Activated CD8-positive, alpha-beta T cell treated with anti-CD3 and anti-CD28 coated beads, Interleukin-2, amount 10 ng/mL, durations not matched to agents 7 days and 5 days (primary cell): ENCODE measurements at regions not wholly inside any gene's neighbourhood (a gene's known extent, or its start where the extent isn't known, plus 50 kb on each side); places are given as distances from the start of the nearest gene placed in this dataset.
"Not testable (repeated sequence)": the region's sequence is repeated elsewhere in the genome, so short reads cannot be mapped to it uniquely, and the experiment has no call there.

ENCODE experiments used
- ATAC-seq: fragments of 150-1000 bp; cut with Tn5 transposase; one replicate; pipeline ENCODE4 v1.10.0; 2021; ENCODE audit warnings: moderate library complexity
- CTCF ChIA-PET: fragments of 350-600 bp; sonication (Branson Sonifier 250); formaldehyde crosslinking; loops from one replicate; lab custom pipeline; 2021; ENCODE audit warnings: antibody characterized with exemption; lab: Charles Lee
- POLR2A ChIA-PET: fragments of 350-600 bp; sonication (Branson Sonifier 250); formaldehyde crosslinking; loops from one replicate; lab custom pipeline; 2021; ENCODE audit warnings: antibody characterized with exemption; lab: Charles Lee
- DNase-seq: peaks from one replicate; pipeline ENCODE4 v3.0.0-alpha.2; 2020
- H3K27ac Mint-ChIP-seq: one replicate; pipeline ENCODE4 v1.8.0; 2021; ENCODE audit warnings: mild to moderate bottlenecking, mixed read lengths
- H3K27me3 Mint-ChIP-seq: one replicate; pipeline ENCODE4 v1.8.0; 2021; ENCODE audit warnings: low read depth, mixed read lengths
- H3K36me3 Mint-ChIP-seq: one replicate; pipeline ENCODE4 v1.8.0; 2021; ENCODE audit warnings: low read depth, mixed read lengths
- H3K4me1 Mint-ChIP-seq: one replicate; pipeline ENCODE4 v1.8.0; 2021; ENCODE audit warnings: low read depth, mixed read lengths
- H3K4me3 Mint-ChIP-seq: one replicate; pipeline ENCODE4 v1.8.0; 2021; ENCODE audit warnings: mild to moderate bottlenecking, mixed read lengths
- H3K9me3 Mint-ChIP-seq: one replicate; pipeline ENCODE4 v1.8.0; 2022; ENCODE audit warnings: mixed read lengths; ENCODE audit not compliant: insufficient read depth

DNA sequence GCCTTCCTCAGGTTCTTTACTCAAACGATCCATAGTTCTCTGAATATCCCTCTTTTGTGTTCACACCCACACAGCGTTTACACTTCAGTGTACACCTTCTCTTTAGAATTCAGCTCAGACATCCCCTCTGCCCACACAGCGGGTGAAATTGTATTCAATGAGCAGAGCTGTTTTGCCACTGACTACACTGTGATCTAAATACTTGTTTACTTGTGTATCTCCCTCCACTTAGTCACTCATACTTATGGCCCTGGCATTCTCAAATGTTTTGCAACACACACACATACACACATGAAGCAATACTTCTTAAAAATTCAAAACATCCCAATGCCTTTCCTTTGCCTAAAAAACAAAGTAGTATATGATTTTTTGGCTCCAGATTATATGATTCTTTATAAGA lies 297.1 kb downstream of the TMX3 start:
- ChIA-PET POLR2A (no interaction called here), CTCF (no interaction called here)
- ATAC-seq = no peak

DNA sequence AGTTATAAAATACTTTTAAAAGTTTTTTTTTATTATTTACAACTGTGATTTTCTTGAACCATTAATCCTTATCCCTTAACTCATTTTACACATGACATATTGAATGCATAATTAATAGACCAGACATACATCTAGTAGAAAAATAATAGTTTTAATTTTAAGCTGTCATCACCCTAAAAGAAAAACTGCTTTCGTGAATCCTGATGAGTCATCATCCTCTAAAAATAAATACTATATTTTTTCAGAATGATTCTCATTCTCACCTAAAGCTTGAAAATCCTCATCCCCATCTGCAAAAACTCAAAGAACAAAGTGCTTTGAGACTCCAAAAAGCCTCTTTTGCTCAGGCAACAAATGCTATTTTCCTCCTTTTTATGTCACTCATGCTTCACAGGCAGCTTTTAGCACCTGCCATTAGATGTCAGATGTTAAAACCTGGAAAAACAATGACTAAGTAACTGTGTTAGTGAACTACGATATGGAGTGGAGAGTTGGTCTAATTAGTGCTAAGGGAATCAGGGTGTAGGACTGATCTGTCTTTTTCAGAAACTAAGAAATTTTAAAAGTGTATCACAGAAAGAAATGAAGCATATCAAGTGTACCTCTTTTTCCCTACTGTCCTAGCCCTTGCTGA lies 297.6 kb downstream of the TMX3 start:
- Mint-ChIP-seq H3K36me3 (no peaks in the 10 kb centered on the region), H3K4me3 (no peak overlapping the region), H3K4me1 (no peaks in the 10 kb centered on the region), H3K27ac (no peak overlapping the region), H3K9me3 (no peaks in the 10 kb centered on the region), H3K27me3 (peaks cover 2% of the 10 kb centered on the region)
- no peak for ATAC-seq
- POLR2A ChIA-PET = no interaction called here
- CTCF ChIA-PET = no interaction called here
- DNase-seq = no peak

More for the DNA sequence above, 297.1 kb downstream of the TMX3 start:
- no peak for DNase-seq
- Mint-ChIP-seq H3K27ac (no peak overlapping the region), H3K27me3 (peaks cover 2% of the 10 kb centered on the region), H3K4me1 (no peaks in the 10 kb centered on the region), H3K4me3 (no peak overlapping the region), H3K9me3 (no peaks in the 10 kb centered on the region), H3K36me3 (no peaks in the 10 kb centered on the region)

DNA sequence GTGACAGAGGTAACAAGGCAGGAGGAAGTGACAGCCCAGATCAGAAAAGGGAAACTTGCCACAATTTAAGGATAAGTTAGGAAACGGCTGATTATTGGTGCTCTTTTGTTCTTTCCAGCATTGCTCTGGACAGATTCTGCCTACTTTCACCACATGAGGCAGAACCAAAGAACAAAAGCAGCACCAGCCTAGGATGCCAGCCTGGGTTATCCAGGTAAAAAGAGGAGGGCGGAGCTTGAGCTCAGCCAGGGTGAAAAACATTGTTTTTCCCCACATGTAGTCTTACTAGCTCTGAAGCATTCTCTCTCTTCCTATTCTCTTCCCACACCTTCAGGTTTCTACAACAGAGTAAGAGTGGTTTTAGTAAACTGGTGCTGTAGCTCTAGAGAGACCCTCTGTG lies 300.5 kb downstream of the TMX3 start:
- no peaks in the 10 kb centered on the region for H3K36me3 Mint-ChIP-seq
- POLR2A ChIA-PET = no interaction called here
- H3K4me3 Mint-ChIP-seq = no peak overlapping the region
- ATAC-seq (no peak), DNase-seq (no peak)
- no peaks in the 10 kb centered on the region for H3K27me3 Mint-ChIP-seq
- no peak overlapping the region for H3K27ac Mint-ChIP-seq
- no peaks in the 10 kb centered on the region for H3K4me1 Mint-ChIP-seq
- CTCF ChIA-PET = no interaction called here
- no peaks in the 10 kb centered on the region for H3K9me3 Mint-ChIP-seq

DNA sequence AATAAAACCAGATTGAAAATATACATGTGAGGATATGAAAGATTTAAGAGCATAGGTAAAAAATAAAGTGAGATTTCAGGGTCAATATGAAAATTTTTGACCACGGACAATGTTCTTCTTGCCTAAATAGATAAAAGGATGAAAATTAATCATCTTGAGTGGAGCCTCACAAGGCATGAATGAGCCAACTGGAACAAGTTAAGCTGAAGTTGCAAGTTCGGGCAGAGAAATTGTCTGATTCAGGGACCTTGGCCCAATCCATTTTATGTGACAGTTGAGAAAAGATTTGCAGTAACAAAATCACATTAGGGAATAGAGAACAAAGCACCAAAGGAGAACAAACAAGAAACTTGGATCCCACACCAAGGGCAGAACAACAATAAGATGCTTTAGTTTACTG lies 305.3 kb downstream of the TMX3 start:
- H3K36me3 Mint-ChIP-seq = no peaks in the 10 kb centered on the region
- no peaks in the 10 kb centered on the region for H3K27me3 Mint-ChIP-seq
- POLR2A ChIA-PET = no interaction called here
- no peak for ATAC-seq
- H3K4me3 Mint-ChIP-seq = no peak overlapping the region
- no peaks in the 10 kb centered on the region for H3K4me1 Mint-ChIP-seq
- no peak overlapping the region for H3K27ac Mint-ChIP-seq
- no peak for DNase-seq
- H3K9me3 Mint-ChIP-seq = no peaks in the 10 kb centered on the region
- CTCF ChIA-PET = no interaction called here

DNA sequence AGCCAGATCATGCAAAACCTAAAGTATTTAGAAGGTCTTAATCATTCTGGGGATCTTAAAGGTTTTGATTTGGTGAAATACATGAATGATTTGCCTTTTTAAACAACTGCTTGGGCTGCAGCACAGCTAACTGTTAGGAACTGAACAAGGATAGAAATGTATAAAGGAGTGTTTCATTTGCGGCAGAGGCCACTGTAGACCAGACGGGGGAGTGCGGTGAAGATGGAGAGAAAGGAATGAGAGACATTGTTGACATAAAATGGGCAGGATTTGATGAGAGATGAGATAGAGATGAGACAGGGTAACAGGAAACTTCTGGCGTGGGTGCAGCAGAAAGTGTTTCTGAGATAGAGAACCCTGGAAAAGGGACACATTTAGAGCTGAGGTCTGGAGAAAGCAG lies 308.1 kb downstream of the TMX3 start:
- Mint-ChIP-seq H3K4me1 (no peaks in the 10 kb centered on the region), H3K36me3 (no peaks in the 10 kb centered on the region), H3K9me3 (no peaks in the 10 kb centered on the region), H3K27ac (no peak overlapping the region), H3K4me3 (no peak overlapping the region), H3K27me3 (no peaks in the 10 kb centered on the region)
- no peak for DNase-seq
- ChIA-PET CTCF (no interaction called here), POLR2A (no interaction called here)
- ATAC-seq = no peak

DNA sequence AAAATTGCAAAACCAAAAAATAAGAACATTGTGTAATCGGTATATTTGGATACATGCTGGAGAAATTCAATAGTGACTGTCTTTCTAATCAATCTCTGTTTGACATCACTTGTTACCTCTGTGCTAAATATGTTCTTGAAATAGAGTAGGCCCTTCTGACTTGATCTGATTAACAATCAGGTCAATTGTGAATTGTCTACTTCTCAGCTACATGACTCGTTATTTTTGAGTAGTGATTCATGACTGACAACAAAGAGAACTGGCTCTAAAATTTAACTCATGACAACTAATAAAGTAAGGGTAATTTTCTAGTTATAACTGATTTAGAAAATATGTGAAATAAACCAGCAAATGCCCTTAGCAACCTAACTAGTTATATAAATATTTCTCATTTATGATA lies 312.1 kb downstream of the TMX3 start:
- no peak for DNase-seq
- no peak for ATAC-seq
- H3K27ac Mint-ChIP-seq = no peak overlapping the region
- H3K9me3 Mint-ChIP-seq = no peaks in the 10 kb centered on the region
- CTCF ChIA-PET = no interaction called here
- POLR2A ChIA-PET = no interaction called here
- H3K27me3 Mint-ChIP-seq = no peaks in the 10 kb centered on the region
- no peaks in the 10 kb centered on the region for H3K4me1 Mint-ChIP-seq
- H3K4me3 Mint-ChIP-seq = no peak overlapping the region
- H3K36me3 Mint-ChIP-seq = no peaks in the 10 kb centered on the region

DNA sequence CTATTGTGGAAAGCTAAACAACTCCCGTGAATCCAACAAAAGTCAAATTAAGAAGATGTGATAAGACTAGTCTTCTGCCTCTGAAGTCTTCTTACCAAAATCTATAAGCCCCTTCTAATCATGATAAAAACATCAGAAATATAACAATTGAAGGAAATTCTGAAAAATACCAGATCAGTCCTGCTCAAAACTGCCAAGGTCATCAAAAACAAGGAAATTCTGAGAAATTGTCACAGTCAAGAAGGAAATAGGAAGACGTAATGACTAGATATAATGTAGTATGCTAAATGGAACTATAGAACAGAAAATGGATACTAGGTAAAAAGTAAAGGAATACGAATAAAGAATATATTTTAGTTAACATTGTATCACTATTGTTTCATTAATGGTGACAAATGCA lies 314.0 kb downstream of the TMX3 start:
- Mint-ChIP-seq H3K27me3 (no peaks in the 10 kb centered on the region), H3K36me3 (no peaks in the 10 kb centered on the region), H3K4me1 (no peaks in the 10 kb centered on the region), H3K4me3 (no peak overlapping the region), H3K27ac (no peak overlapping the region), H3K9me3 (no peaks in the 10 kb centered on the region)
- ATAC-seq (no peak), DNase-seq (no peak)
- ChIA-PET POLR2A (no interaction called here), CTCF (no interaction called here)

DNA sequence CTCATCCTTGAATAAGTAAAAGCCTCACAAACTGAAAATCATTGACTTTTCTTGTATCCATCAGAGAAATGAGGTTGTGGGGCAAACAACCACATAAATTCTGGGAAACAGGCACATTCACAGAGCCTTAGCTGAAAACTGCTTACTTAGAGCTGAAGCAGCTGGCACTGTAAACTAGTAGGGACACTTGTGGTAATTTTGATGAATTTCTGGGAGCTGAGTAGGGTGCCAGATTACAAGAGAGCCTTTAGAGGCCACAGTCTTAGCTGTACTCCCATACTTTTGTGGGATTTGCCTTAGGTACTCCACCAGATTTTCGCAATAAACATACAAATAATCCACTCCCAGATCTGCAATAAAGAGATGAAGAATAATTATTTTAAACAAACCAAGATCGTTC lies 315.2 kb downstream of the TMX3 start:
- POLR2A ChIA-PET = no interaction called here
- ATAC-seq (no peak), DNase-seq (no peak)
- no peak overlapping the region for H3K4me3 Mint-ChIP-seq
- CTCF ChIA-PET = no interaction called here
- H3K27me3 Mint-ChIP-seq = no peaks in the 10 kb centered on the region
- no peaks in the 10 kb centered on the region for H3K36me3 Mint-ChIP-seq
- H3K4me1 Mint-ChIP-seq = no peaks in the 10 kb centered on the region
- H3K27ac Mint-ChIP-seq = no peak overlapping the region
- no peaks in the 10 kb centered on the region for H3K9me3 Mint-ChIP-seq

DNA sequence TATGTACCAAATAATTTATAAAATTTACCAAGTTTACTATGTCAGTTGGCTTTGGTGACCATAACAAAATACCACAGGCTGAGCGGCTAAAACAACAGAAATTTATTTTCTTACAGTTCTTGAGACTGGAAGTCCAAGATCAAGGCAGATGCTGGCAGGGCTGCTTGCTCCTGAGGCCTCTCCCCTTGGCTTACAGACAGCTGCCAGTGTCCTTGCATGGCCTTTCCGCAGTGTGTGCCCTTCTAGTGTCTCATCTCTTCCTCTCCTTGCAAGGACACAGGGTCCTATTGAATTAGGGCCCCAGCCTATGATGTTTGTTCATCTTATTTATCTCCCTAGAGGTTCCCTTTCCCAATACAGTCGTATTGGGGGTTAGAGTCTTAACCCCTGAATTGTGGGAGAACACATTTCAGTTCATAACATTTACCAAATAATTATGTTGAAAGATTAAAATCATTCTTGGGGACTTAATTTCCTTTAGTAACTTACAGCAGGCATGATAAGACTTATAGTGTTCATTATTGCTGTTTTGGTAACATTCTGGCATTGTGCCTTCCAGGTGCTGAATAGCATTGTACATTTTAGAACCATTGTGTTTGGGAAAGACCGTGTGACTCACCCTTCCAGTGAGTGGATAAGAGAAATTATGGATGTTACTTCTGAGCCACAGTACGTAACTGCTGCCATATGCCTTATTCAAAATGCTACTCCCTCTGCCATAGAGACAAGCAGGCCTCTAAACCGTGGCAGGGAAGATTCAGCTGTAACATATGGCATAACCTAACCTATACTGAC lies 317.5 kb downstream of the TMX3 start:
- no peaks in the 10 kb centered on the region for H3K36me3 Mint-ChIP-seq
- H3K4me1 Mint-ChIP-seq = no peaks in the 10 kb centered on the region
- H3K9me3 Mint-ChIP-seq = no peaks in the 10 kb centered on the region
- H3K27me3 Mint-ChIP-seq = no peaks in the 10 kb centered on the region
- DNase-seq (no peak), ATAC-seq (no peak)
- ChIA-PET CTCF (no interaction called here), POLR2A (no interaction called here)
- no peak overlapping the region for H3K27ac Mint-ChIP-seq
- no peak overlapping the region for H3K4me3 Mint-ChIP-seq

DNA sequence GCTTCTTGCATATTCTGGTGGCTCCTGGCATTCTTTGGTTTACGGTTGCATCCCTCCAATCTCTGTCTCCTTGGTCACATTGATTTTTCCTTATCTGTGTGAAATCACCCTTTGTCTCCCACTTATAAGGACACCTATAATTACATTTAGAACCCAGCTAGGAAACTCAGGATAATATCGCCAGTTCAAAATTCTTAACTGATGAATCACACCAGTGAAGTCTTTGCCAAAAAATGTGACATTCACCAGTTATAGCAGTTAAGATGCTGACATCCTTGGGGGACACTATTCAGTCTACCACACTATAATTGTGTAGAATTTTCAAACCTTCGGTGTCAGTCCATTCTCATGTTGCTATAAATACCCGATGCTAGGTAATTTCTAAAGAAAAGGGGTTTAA lies 320.2 kb downstream of the TMX3 start:
- Mint-ChIP-seq H3K4me1 (no peaks in the 10 kb centered on the region), H3K27me3 (no peaks in the 10 kb centered on the region), H3K36me3 (no peaks in the 10 kb centered on the region), H3K27ac (no peak overlapping the region), H3K4me3 (no peak overlapping the region), H3K9me3 (no peaks in the 10 kb centered on the region)
- ATAC-seq = no peak
- DNase-seq = no peak
- ChIA-PET CTCF (no interaction called here), POLR2A (no interaction called here)

DNA sequence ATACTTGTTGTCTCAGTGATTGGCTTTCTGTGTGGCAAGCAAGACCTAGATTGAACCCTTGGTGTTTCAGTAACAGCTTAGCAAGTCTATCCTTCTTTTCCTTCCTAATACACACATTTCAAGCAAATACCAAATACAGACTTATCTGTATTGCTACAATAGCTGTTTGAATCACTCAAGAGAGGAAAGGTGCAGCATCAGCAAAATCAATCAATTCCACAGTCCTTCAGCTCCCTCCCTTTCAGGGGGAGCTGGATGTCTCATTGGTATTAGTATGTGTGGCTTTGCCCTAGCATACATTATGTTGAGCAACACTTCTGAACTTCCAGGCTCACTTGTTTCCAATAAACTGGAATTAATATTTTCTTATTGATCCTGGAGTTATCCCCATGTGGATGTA lies 323.1 kb downstream of the TMX3 start:
- no peak overlapping the region for H3K4me3 Mint-ChIP-seq
- ATAC-seq = no peak
- H3K36me3 Mint-ChIP-seq = no peaks in the 10 kb centered on the region
- POLR2A ChIA-PET = no interaction called here
- no peaks in the 10 kb centered on the region for H3K4me1 Mint-ChIP-seq
- H3K27ac Mint-ChIP-seq = no peak overlapping the region
- CTCF ChIA-PET = no interaction called here
- H3K9me3 Mint-ChIP-seq = no peaks in the 10 kb centered on the region
- DNase-seq = no peak
- no peaks in the 10 kb centered on the region for H3K27me3 Mint-ChIP-seq

DNA sequence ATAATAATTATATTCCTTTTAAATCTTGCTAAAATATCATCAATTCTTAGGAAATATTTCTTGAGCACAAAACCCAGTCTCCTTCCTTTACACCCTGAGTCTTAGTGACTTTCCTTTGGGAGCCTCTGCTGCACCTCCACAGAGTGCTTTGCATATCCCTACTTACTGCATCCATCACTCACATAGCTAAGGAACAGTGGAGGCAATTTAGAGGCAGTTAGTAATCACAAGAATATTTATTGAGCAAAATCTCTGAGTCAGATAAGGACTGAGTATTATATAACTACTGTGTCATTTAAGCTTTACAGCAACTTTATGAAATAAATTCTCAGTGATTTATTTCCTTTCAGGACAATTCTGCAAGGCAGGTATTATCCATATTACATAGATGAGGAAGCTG lies 327.7 kb downstream of the TMX3 start:
- ChIA-PET CTCF (no interaction called here), POLR2A (no interaction called here)
- H3K27ac Mint-ChIP-seq = no peak overlapping the region
- H3K4me3 Mint-ChIP-seq = no peak overlapping the region
- no peaks in the 10 kb centered on the region for H3K36me3 Mint-ChIP-seq
- H3K4me1 Mint-ChIP-seq = no peaks in the 10 kb centered on the region
- DNase-seq (no peak), ATAC-seq (no peak)
- H3K9me3 Mint-ChIP-seq = no peaks in the 10 kb centered on the region
- no peaks in the 10 kb centered on the region for H3K27me3 Mint-ChIP-seq

DNA sequence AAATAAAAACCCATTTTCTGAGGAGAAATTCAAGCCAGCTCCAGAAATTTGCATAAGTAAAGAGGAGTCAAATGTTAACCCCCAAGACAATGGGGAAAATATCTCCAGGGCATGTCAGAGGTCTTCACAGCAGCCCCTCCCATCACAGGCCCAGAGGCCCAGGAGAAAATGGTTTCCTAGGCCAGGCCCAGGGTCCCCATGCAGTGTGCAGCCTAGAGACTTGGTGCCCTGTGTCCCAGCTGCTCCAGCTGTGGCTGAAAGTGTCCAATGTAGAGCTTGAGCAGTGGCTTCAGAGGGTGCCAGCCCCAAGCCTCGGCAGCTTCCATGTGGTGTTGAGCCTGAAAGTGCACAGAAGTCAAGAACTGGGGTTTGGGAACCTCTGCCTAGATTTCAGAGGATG lies 330.9 kb downstream of the TMX3 start:
- H3K27ac Mint-ChIP-seq, H3K4me1 Mint-ChIP-seq, CTCF ChIA-PET, H3K36me3 Mint-ChIP-seq, POLR2A ChIA-PET, H3K9me3 Mint-ChIP-seq, ATAC-seq, H3K4me3 Mint-ChIP-seq, H3K27me3 Mint-ChIP-seq, DNase-seq: not testable (repeated sequence)
